ENCODE measurements at regions not wholly inside any gene's neighbourhood (a gene's known extent, or its start where the extent isn't known, plus 50 kb on each side); places are given as distances from the start of the nearest gene placed in this dataset.

DNA sequence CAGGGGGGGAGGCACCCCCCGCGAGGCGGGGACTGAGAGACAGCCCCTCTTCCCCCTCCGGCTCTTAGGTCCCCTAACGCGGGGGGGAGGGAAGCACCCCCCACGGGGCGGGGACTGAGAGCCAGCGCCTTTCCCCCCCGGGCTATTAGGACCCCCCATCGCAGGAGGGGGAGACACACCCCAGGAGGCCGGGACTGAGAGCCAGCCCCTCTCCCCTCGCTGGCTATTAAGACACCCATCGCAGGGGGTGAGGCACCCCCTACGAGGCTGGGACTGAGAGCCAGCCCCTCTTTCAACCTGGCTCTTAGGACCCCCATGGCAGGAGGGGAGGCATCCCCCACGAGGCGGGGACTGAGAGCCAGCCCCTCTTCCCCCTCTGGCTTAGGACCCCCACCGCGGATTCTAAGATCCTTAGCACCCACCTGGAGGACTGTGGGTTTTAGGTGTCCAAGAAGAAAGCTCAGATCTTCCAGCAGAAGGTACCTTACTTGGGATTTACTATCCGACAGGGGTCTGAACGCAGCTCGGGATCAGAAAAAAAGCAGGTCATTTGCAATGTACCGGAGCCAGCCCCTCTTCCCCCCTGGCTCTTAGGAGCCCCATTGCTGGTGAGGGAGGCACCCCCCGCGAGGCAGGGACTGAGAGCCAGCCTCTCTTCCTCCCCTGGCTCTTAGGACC lies 197.8 kb upstream of the PZP start:
- TF ChIP-seq, protein P1, sequence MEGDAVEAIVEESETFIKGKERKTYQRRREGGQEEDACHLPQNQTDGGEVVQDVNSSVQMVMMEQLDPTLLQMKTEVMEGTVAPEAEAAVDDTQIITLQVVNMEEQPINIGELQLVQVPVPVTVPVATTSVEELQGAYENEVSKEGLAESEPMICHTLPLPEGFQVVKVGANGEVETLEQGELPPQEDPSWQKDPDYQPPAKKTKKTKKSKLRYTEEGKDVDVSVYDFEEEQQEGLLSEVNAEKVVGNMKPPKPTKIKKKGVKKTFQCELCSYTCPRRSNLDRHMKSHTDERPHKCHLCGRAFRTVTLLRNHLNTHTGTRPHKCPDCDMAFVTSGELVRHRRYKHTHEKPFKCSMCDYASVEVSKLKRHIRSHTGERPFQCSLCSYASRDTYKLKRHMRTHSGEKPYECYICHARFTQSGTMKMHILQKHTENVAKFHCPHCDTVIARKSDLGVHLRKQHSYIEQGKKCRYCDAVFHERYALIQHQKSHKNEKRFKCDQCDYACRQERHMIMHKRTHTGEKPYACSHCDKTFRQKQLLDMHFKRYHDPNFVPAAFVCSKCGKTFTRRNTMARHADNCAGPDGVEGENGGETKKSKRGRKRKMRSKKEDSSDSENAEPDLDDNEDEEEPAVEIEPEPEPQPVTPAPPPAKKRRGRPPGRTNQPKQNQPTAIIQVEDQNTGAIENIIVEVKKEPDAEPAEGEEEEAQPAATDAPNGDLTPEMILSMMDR (IDR thresholded peaks at IDR 0.05), result no peak
- no peak for TF ChIP-seq POLR2A (IDR thresholded peaks at IDR 0.05)

All from testis (tissue), 2 donors.